ENCODE measurements at regions not wholly inside any gene's neighbourhood (a gene's known extent, or its start where the extent isn't known, plus 50 kb on each side); places are given as distances from the start of the nearest gene placed in this dataset.

GRCh38 chr5:116789522-116789921, 214.9 kb upstream of the SEMA6A start:
- Histone ChIP-seq H3K9me2 (ENCODE audit: insufficient read depth, low read length) (no peaks in the 10 kb centered on the region), H3K79me2 (replicated peaks; ENCODE audit: insufficient read depth, low read length) (no peaks in the 10 kb centered on the region), H3K9me3 (ENCODE audit: low read length) (peaks cover 3% of the 10 kb centered on the region), H3K9ac (ENCODE audit: low read length) (no peak overlapping the region), H3F3A (ENCODE audit: insufficient read depth, low read length, poor library complexity, severe bottlenecking) (no peaks in the 10 kb centered on the region), H3K27me3 (ENCODE audit: insufficient read depth, low read depth, low read length) (no peaks in the 10 kb centered on the region), H3K4me3 (ENCODE audit: low read length) (no peak overlapping the region), H2AFZ (ENCODE audit: low read depth, low read length) (no peak overlapping the region), H4K20me1 (ENCODE audit: insufficient read depth) (no peaks in the 10 kb centered on the region), H3K27ac (ENCODE audit: low read length) (no peak overlapping the region), H3K36me3 (ENCODE audit: insufficient read depth, low read length) (no peaks in the 10 kb centered on the region), H3K4me2 (ENCODE audit: low read length) (no peak overlapping the region)
- TF ChIP-seq REST (IDR thresholded peaks at IDR 0.05; ENCODE audit: borderline replicate concordance) (no peak), TAF1 (IDR thresholded peaks at IDR 0.05; ENCODE audit: low read depth) (no peak), CTCF (IDR thresholded peaks at IDR 0.05; ENCODE audit: poor library complexity, severe bottlenecking) (no peak), MXI1 (conservative IDR thresholded peaks at IDR 0.05; ENCODE audit: poor library complexity, severe bottlenecking) (no peak), EP300 (conservative IDR thresholded peaks at IDR 0.05; ENCODE audit: poor library complexity, severe bottlenecking) (no peak), POLR2AphosphoS5 (IDR thresholded peaks at IDR 0.05) (no peak), RAD21 (conservative IDR thresholded peaks at IDR 0.05) (no peak), EZH2 (IDR thresholded peaks at IDR 0.05; ENCODE audit: borderline replicate concordance, insufficient read depth, low read length, poor library complexity, severe bottlenecking) (no peak)

- Histone ChIP-seq H3K36me3 (ENCODE audit: insufficient read depth, low read length) (no peaks in the 10 kb centered on the region), H3F3A (ENCODE audit: insufficient read depth, low read length, poor library complexity, severe bottlenecking) (no peaks in the 10 kb centered on the region), H3K9me3 (ENCODE audit: low read length) (peaks cover 3% of the 10 kb centered on the region), H3K27me3 (ENCODE audit: insufficient read depth, low read depth, low read length) (no peaks in the 10 kb centered on the region), H4K20me1 (ENCODE audit: insufficient read depth) (no peaks in the 10 kb centered on the region), H2AFZ (ENCODE audit: low read depth, low read length) (no peak overlapping the region), H3K4me3 (ENCODE audit: low read length) (no peak overlapping the region), H3K79me2 (replicated peaks; ENCODE audit: insufficient read depth, low read length) (no peaks in the 10 kb centered on the region), H3K27ac (ENCODE audit: low read length) (no peak overlapping the region), H3K4me2 (ENCODE audit: low read length) (no peak overlapping the region), H3K9ac (ENCODE audit: low read length) (no peak overlapping the region), H3K9me2 (ENCODE audit: insufficient read depth, low read length) (no peaks in the 10 kb centered on the region)
- TF ChIP-seq POLR2AphosphoS5 (IDR thresholded peaks at IDR 0.05), result no peak
- TF ChIP-seq TAF1 (IDR thresholded peaks at IDR 0.05; ENCODE audit: low read depth), result no peak
- no peak for TF ChIP-seq CTCF (IDR thresholded peaks at IDR 0.05; ENCODE audit: poor library complexity, severe bottlenecking)
- TF ChIP-seq REST (IDR thresholded peaks at IDR 0.05; ENCODE audit: borderline replicate concordance), result no peak
- no peak for TF ChIP-seq RAD21 (conservative IDR thresholded peaks at IDR 0.05)
- TF ChIP-seq EZH2 (IDR thresholded peaks at IDR 0.05; ENCODE audit: borderline replicate concordance, insufficient read depth, low read length, poor library complexity, severe bottlenecking), result no peak
- no peak for TF ChIP-seq SMC3 (conservative IDR thresholded peaks at IDR 0.05; ENCODE audit: poor library complexity)
These were observed 214.3 kb upstream of the SEMA6A start for GRCh38 chr5:116788851-116789403.
